Upper lobe of right lung (tissue), 1 donor: ENCODE measurements at regions not wholly inside any gene's neighbourhood (a gene's known extent, or its start where the extent isn't known, plus 50 kb on each side); places are given as distances from the start of the nearest gene placed in this dataset.

Experiments
- ATAC-seq: fragments of 200-7000 bp; cut with Tn5 transposase; one replicate; pipeline ENCODE4 v1.9.1; 2020; ENCODE audit warnings: mild to moderate bottlenecking, moderate library complexity
- DNase-seq: peaks from one replicate; pipeline ENCODE4 v3.0.0-alpha.2; 2020
- H3K27ac ChIP-seq: fragments of 200-600 bp; one replicate; pipeline ENCODE4 v1.8.0; 2022
- H3K27me3 ChIP-seq: fragments of 200-600 bp; one replicate; pipeline ENCODE4 v1.8.0; 2022; ENCODE audit warnings: mild to moderate bottlenecking
- H3K36me3 ChIP-seq: fragments of 200-600 bp; one replicate; pipeline ENCODE4 v1.8.0; 2022
- H3K4me1 ChIP-seq: fragments of 200-600 bp; one replicate; pipeline ENCODE4 v1.8.0; 2022
- H3K4me3 ChIP-seq: fragments of 200-600 bp; one replicate; pipeline ENCODE4 v1.8.0; 2022; ENCODE audit warnings: mild to moderate bottlenecking
- H3K9me3 ChIP-seq: fragments of 200-600 bp; one replicate; pipeline ENCODE4 v1.8.0; 2022
- intact Hi-C: fragments of 100-400 bp; cut with DNase I; formaldehyde crosslinking; loops from one replicate; pipeline ENCODE4 v1.11.0; 2022
- TF ChIP-seq, protein P1 (sequence below): fragments of 200-600 bp; IDR thresholded peaks from one replicate; pipeline ENCODE4 v1.8.0; 2022; ENCODE audit warnings: antibody characterized with exemption
- donor health status: DM: no; HTN: yes; CAD: no; lungs with severe emphysema.

- ATAC-seq, result no peak
- H3K27me3 ChIP-seq, result no peaks in the 10 kb centered on the region
Observed at GRCh38 chr16:49953090-49953489, 71.9 kb upstream of the CNEP1R1 start.

DNA sequence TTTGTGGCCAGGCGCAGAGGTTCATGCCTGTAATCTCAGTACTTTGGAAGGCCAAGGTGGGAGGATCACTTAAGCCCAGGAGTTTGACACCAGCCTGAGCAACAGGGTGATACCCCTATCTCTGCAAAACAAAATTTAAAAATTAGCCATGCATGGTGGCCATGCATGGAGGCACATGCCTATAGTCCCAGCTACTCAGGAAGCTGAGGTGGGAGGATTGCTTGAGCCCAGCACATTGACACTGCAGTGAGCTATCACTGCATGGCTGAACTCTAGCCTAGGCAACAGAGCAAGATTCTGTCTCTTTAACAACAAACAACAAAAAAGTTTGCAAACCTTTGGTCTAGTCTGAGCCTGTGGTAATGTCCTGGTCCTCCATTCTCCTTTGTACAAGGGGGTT is 69.2 kb upstream of the CNEP1R1 start:
- Histone ChIP-seq H3K27me3 (no peaks in the 10 kb centered on the region), H3K4me3 (no peak overlapping the region), H3K4me1 (peaks cover 7% of the 10 kb centered on the region), H3K27ac (no peak overlapping the region), H3K9me3 (no peaks in the 10 kb centered on the region), H3K36me3 (no peaks in the 10 kb centered on the region)
- TF ChIP-seq, protein P1, sequence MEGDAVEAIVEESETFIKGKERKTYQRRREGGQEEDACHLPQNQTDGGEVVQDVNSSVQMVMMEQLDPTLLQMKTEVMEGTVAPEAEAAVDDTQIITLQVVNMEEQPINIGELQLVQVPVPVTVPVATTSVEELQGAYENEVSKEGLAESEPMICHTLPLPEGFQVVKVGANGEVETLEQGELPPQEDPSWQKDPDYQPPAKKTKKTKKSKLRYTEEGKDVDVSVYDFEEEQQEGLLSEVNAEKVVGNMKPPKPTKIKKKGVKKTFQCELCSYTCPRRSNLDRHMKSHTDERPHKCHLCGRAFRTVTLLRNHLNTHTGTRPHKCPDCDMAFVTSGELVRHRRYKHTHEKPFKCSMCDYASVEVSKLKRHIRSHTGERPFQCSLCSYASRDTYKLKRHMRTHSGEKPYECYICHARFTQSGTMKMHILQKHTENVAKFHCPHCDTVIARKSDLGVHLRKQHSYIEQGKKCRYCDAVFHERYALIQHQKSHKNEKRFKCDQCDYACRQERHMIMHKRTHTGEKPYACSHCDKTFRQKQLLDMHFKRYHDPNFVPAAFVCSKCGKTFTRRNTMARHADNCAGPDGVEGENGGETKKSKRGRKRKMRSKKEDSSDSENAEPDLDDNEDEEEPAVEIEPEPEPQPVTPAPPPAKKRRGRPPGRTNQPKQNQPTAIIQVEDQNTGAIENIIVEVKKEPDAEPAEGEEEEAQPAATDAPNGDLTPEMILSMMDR, result no peak
- intact Hi-C loops, result no loop called here
- ATAC-seq (no peak), DNase-seq (no peak)

More at GRCh38 chr16:49953090-49953489, 71.9 kb upstream of the CNEP1R1 start:
- H3K9me3 ChIP-seq, result no peaks in the 10 kb centered on the region
- H3K4me3 ChIP-seq, result no peak overlapping the region
- TF ChIP-seq, protein P1, result no peak
- no peaks in the 10 kb centered on the region for H3K4me1 ChIP-seq
- DNase-seq, result no peak
- no peak overlapping the region for H3K27ac ChIP-seq
- H3K36me3 ChIP-seq, result no peaks in the 10 kb centered on the region
- intact Hi-C loops, result no loop called here

- DNase-seq (no peak), ATAC-seq (no peak)
- no peaks in the 10 kb centered on the region for H3K36me3 ChIP-seq
- H3K27ac ChIP-seq, result no peak overlapping the region
- no peak overlapping the region for H3K4me3 ChIP-seq
- H3K9me3 ChIP-seq, result no peaks in the 10 kb centered on the region
- peaks cover 7% of the 10 kb centered on the region for H3K4me1 ChIP-seq
- H3K27me3 ChIP-seq, result no peaks in the 10 kb centered on the region
- TF ChIP-seq, protein P1, result no peak
- intact Hi-C loops, result no loop called here
Observed at GRCh38 chr16:49956915-49957314, 68.1 kb upstream of the CNEP1R1 start.

DNA sequence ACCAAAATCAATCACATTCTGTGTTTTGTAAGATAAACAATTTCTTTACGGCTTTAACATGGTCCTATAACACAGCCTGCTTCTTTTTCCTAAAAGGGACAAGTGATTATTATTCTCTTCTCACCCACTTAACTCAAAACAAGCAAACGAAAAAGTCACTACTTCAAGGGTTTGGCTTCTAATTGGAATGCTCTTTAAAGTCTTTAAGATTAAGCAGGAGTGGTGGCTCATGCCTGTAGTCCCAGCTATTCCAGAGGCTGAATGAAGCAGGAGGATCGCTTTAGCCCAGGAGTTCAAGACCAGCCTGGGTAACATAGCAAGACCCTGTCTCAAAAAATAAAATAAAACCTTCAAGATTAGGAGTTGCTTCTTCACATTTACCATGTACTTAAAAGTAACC is 66.6 kb upstream of the CNEP1R1 start:
- TF ChIP-seq, protein P1, result no peak

GRCh38 chr16:49959552-49960277 is 65.3 kb upstream of the CNEP1R1 start:
- intact Hi-C loops, result no loop called here
- no peaks in the 10 kb centered on the region for H3K36me3 ChIP-seq
- peak; percentile 60 for ATAC-seq
- no peak for DNase-seq
- H3K4me1 ChIP-seq, result peaks cover 7% of the 10 kb centered on the region
- no peak overlapping the region for H3K27ac ChIP-seq
- no peaks in the 10 kb centered on the region for H3K9me3 ChIP-seq
- H3K27me3 ChIP-seq, result no peaks in the 10 kb centered on the region
- TF ChIP-seq, protein P1, result no peak
- H3K4me3 ChIP-seq, result no peak overlapping the region

More for the DNA sequence above, 66.6 kb upstream of the CNEP1R1 start:
- ATAC-seq (peak; percentile 38), DNase-seq (no peak)
- Histone ChIP-seq H3K4me3 (no peak overlapping the region), H3K27me3 (no peaks in the 10 kb centered on the region), H3K4me1 (peaks cover 7% of the 10 kb centered on the region), H3K9me3 (no peaks in the 10 kb centered on the region), H3K36me3 (no peaks in the 10 kb centered on the region), H3K27ac (peak overlapping the region; percentile 40)
- intact Hi-C loops, result no loop called here
